ENCODE measurements at regions not wholly inside any gene's neighbourhood (a gene's known extent, or its start where the extent isn't known, plus 50 kb on each side); places are given as distances from the start of the nearest gene placed in this dataset.

DNA sequence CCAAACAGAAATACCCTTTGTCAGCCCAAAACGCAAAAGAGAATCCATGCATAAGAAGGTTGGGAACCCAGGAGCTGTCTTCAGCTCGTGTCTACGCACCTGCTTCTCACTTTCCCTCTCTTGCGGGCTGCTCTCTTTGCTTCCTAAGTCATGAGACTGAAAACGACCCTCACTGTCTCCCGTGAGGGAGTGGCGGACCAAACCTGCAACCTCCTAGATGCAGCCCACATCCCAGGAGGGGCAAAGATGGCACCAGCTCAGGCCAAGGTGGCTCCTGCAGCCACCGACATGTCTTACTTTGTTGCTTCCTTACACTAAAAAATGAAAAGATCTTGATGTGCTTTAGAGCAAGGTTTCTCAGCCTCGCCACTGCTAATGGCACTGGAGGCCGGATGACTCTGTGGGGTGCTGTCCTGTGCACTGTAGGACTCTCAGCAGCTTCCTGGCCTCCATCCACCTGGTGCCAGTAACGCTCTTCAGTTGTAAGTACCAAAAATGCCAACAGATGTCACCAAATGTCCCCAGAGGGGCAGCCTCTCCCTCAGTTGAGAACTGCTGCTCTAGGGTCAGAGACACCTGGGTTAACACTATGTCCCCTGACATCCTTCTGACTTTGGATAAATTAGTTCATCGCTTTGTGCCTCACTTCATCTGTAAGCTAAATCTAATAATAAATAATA lies 179.8 kb upstream of the PFKP start:
- ATAC-seq = no peak
- Mint-ChIP-seq H3K4me3 (no peak overlapping the region), H3K27ac (no peak overlapping the region), H3K36me3 (no peaks in the 10 kb centered on the region), H3K4me1 (no peaks in the 10 kb centered on the region), H3K27me3 (ENCODE audit: low read depth) (no peaks in the 10 kb centered on the region), H3K9me3 (peaks cover 7% of the 10 kb centered on the region)
- no peak for DNase-seq (ENCODE audit: low spot score)
- ChIA-PET CTCF (no interaction called here), POLR2A (no interaction called here)
- TF ChIP-seq SMAD3 (CRISPR knock-in tag; IDR thresholded peaks at IDR 0.05; ENCODE audit: borderline replicate concordance) (no peak), CREB1 (CRISPR knock-in tag; IDR thresholded peaks at IDR 0.05) (no peak), TP53 (CRISPR knock-in tag; IDR thresholded peaks at IDR 0.05) (no peak), ZNF396 (CRISPR knock-in tag; IDR thresholded peaks at IDR 0.05; ENCODE audit: borderline replicate concordance) (no peak), NFATC4 (CRISPR knock-in tag; IDR thresholded peaks at IDR 0.05) (no peak), ZNF263 (CRISPR knock-in tag; IDR thresholded peaks at IDR 0.05; ENCODE audit: low read depth) (no peak), FOXK1 (CRISPR knock-in tag; IDR thresholded peaks at IDR 0.05) (no peak), TCF7 (CRISPR knock-in tag; IDR thresholded peaks at IDR 0.05; ENCODE audit: low read depth) (no peak), EMX1 (CRISPR knock-in tag; IDR thresholded peaks at IDR 0.05) (no peak)
- TF ChIP-seq, protein P1, sequence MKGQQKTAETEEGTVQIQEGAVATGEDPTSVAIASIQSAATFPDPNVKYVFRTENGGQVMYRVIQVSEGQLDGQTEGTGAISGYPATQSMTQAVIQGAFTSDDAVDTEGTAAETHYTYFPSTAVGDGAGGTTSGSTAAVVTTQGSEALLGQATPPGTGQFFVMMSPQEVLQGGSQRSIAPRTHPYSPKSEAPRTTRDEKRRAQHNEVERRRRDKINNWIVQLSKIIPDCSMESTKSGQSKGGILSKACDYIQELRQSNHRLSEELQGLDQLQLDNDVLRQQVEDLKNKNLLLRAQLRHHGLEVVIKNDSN (CRISPR knock-in tag; IDR thresholded peaks at IDR 0.05) = no peak
- TF ChIP-seq, protein P2, sequence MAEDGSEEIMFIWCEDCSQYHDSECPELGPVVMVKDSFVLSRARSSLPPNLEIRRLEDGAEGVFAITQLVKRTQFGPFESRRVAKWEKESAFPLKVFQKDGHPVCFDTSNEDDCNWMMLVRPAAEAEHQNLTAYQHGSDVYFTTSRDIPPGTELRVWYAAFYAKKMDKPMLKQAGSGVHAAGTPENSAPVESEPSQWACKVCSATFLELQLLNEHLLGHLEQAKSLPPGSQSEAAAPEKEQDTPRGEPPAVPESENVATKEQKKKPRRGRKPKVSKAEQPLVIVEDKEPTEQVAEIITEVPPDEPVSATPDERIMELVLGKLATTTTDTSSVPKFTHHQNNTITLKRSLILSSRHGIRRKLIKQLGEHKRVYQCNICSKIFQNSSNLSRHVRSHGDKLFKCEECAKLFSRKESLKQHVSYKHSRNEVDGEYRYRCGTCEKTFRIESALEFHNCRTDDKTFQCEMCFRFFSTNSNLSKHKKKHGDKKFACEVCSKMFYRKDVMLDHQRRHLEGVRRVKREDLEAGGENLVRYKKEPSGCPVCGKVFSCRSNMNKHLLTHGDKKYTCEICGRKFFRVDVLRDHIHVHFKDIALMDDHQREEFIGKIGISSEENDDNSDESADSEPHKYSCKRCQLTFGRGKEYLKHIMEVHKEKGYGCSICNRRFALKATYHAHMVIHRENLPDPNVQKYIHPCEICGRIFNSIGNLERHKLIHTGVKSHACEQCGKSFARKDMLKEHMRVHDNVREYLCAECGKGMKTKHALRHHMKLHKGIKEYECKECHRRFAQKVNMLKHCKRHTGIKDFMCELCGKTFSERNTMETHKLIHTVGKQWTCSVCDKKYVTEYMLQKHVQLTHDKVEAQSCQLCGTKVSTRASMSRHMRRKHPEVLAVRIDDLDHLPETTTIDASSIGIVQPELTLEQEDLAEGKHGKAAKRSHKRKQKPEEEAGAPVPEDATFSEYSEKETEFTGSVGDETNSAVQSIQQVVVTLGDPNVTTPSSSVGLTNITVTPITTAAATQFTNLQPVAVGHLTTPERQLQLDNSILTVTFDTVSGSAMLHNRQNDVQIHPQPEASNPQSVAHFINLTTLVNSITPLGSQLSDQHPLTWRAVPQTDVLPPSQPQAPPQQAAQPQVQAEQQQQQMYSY (CRISPR knock-in tag; IDR thresholded peaks at IDR 0.05) = no peak
- TF ChIP-seq, protein P3, sequence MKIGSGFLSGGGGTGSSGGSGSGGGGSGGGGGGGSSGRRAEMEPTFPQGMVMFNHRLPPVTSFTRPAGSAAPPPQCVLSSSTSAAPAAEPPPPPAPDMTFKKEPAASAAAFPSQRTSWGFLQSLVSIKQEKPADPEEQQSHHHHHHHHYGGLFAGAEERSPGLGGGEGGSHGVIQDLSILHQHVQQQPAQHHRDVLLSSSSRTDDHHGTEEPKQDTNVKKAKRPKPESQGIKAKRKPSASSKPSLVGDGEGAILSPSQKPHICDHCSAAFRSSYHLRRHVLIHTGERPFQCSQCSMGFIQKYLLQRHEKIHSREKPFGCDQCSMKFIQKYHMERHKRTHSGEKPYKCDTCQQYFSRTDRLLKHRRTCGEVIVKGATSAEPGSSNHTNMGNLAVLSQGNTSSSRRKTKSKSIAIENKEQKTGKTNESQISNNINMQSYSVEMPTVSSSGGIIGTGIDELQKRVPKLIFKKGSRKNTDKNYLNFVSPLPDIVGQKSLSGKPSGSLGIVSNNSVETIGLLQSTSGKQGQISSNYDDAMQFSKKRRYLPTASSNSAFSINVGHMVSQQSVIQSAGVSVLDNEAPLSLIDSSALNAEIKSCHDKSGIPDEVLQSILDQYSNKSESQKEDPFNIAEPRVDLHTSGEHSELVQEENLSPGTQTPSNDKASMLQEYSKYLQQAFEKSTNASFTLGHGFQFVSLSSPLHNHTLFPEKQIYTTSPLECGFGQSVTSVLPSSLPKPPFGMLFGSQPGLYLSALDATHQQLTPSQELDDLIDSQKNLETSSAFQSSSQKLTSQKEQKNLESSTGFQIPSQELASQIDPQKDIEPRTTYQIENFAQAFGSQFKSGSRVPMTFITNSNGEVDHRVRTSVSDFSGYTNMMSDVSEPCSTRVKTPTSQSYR (CRISPR knock-in tag; IDR thresholded peaks at IDR 0.05) = no peak
- TF ChIP-seq, protein P4, sequence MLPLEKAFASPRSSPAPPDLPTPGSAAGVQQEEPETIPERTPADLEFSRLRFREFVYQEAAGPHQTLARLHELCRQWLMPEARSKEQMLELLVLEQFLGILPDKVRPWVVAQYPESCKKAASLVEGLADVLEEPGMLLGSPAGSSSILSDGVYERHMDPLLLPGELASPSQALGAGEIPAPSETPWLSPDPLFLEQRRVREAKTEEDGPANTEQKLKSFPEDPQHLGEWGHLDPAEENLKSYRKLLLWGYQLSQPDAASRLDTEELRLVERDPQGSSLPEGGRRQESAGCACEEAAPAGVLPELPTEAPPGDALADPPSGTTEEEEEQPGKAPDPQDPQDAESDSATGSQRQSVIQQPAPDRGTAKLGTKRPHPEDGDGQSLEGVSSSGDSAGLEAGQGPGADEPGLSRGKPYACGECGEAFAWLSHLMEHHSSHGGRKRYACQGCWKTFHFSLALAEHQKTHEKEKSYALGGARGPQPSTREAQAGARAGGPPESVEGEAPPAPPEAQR (CRISPR knock-in tag; IDR thresholded peaks at IDR 0.05) = no peak
- TF ChIP-seq, protein P5, sequence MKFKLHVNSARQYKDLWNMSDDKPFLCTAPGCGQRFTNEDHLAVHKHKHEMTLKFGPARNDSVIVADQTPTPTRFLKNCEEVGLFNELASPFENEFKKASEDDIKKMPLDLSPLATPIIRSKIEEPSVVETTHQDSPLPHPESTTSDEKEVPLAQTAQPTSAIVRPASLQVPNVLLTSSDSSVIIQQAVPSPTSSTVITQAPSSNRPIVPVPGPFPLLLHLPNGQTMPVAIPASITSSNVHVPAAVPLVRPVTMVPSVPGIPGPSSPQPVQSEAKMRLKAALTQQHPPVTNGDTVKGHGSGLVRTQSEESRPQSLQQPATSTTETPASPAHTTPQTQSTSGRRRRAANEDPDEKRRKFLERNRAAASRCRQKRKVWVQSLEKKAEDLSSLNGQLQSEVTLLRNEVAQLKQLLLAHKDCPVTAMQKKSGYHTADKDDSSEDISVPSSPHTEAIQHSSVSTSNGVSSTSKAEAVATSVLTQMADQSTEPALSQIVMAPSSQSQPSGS (CRISPR knock-in tag; IDR thresholded peaks at IDR 0.05; ENCODE audit: borderline replicate concordance, low read depth) = no peak
- TF ChIP-seq, protein P6, sequence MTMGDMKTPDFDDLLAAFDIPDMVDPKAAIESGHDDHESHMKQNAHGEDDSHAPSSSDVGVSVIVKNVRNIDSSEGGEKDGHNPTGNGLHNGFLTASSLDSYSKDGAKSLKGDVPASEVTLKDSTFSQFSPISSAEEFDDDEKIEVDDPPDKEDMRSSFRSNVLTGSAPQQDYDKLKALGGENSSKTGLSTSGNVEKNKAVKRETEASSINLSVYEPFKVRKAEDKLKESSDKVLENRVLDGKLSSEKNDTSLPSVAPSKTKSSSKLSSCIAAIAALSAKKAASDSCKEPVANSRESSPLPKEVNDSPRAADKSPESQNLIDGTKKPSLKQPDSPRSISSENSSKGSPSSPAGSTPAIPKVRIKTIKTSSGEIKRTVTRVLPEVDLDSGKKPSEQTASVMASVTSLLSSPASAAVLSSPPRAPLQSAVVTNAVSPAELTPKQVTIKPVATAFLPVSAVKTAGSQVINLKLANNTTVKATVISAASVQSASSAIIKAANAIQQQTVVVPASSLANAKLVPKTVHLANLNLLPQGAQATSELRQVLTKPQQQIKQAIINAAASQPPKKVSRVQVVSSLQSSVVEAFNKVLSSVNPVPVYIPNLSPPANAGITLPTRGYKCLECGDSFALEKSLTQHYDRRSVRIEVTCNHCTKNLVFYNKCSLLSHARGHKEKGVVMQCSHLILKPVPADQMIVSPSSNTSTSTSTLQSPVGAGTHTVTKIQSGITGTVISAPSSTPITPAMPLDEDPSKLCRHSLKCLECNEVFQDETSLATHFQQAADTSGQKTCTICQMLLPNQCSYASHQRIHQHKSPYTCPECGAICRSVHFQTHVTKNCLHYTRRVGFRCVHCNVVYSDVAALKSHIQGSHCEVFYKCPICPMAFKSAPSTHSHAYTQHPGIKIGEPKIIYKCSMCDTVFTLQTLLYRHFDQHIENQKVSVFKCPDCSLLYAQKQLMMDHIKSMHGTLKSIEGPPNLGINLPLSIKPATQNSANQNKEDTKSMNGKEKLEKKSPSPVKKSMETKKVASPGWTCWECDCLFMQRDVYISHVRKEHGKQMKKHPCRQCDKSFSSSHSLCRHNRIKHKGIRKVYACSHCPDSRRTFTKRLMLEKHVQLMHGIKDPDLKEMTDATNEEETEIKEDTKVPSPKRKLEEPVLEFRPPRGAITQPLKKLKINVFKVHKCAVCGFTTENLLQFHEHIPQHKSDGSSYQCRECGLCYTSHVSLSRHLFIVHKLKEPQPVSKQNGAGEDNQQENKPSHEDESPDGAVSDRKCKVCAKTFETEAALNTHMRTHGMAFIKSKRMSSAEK (CRISPR knock-in tag; IDR thresholded peaks at IDR 0.05; ENCODE audit: borderline replicate concordance) = no peak
- TF ChIP-seq, protein P7, sequence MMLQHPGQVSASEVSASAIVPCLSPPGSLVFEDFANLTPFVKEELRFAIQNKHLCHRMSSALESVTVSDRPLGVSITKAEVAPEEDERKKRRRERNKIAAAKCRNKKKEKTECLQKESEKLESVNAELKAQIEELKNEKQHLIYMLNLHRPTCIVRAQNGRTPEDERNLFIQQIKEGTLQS (CRISPR knock-in tag; conservative IDR thresholded peaks at IDR 0.05) = no peak
